GM23338 (cell line): ENCODE measurements at regions not wholly inside any gene's neighbourhood (a gene's known extent, or its start where the extent isn't known, plus 50 kb on each side); places are given as distances from the start of the nearest gene placed in this dataset.

ENCODE experiments used
- ATAC-seq: fragments of 200-7000 bp; cut with Tn5 transposase; 3 replicates; pipeline ENCODE4 v1.9.1; 2020
- DNase-seq: peaks from one replicate; pipeline ENCODE4 v3.0.0-alpha.2; 2015; ENCODE audit warnings: low spot score
- H2AFZ ChIP-seq: fragments of 200-600 bp; sonication (generic); 2 replicates; pipeline ENCODE4 v1.8.0; 2016; ENCODE audit warnings: antibody characterized with exemption, mild to moderate bottlenecking, moderate library complexity
- H3F3A ChIP-seq: fragments of 200-600 bp; sonication (generic); replicated peaks from 2 replicates; pipeline ENCODE4 v1.8.0; 2017; ENCODE audit warnings: antibody characterized with exemption, mixed run types, low read depth
- H3K27ac ChIP-seq: fragments of 200-600 bp; sonication (generic); 2 replicates; pipeline ENCODE4 v1.6.1; 2016; ENCODE audit warnings: low read depth
- H3K27me3 ChIP-seq: fragments of 200-600 bp; sonication (generic); 2 replicates; pipeline ENCODE4 v1.8.0; 2016; ENCODE audit warnings: mild to moderate bottlenecking, mixed run types, moderate library complexity; ENCODE audit not compliant: insufficient read depth
- H3K36me3 ChIP-seq: fragments of 200-600 bp; sonication (generic); 2 replicates; pipeline ENCODE4 v1.8.0; 2016; ENCODE audit warnings: mild to moderate bottlenecking; ENCODE audit not compliant: insufficient read depth
- H3K4me1 ChIP-seq: fragments of 200-600 bp; sonication (generic); 2 replicates; pipeline ENCODE4 v1.8.0; 2016; ENCODE audit warnings: mild to moderate bottlenecking, moderate library complexity; ENCODE audit not compliant: insufficient read depth
- H3K4me2 ChIP-seq: fragments of 200-600 bp; sonication (generic); 2 replicates; pipeline ENCODE4 v1.7.1; 2017; ENCODE audit warnings: mixed run types
- H3K4me3 ChIP-seq: fragments of 200-600 bp; sonication (generic); 2 replicates; pipeline ENCODE4 v1.6.1; 2016; ENCODE audit warnings: mixed run types
- H3K79me2 ChIP-seq: fragments of 200-600 bp; sonication (generic); replicated peaks from 2 replicates; pipeline ENCODE4 v1.8.0; 2017; ENCODE audit warnings: mild to moderate bottlenecking; ENCODE audit not compliant: insufficient read depth
- H3K9me2 ChIP-seq: fragments of 200-600 bp; sonication (generic); 2 replicates; pipeline ENCODE4 v1.8.0; 2017; ENCODE audit not compliant: insufficient read depth
- H4K20me1 ChIP-seq: fragments of 200-600 bp; sonication (generic); replicated peaks from 2 replicates; pipeline ENCODE4 v1.8.0; 2017; ENCODE audit warnings: mild to moderate bottlenecking; ENCODE audit not compliant: insufficient read depth
- H3K27ac Mint-ChIP-seq: 2 replicates; pipeline ENCODE4 v1.8.0; 2020; ENCODE audit warnings: inconsistent platforms, mild to moderate bottlenecking, moderate library complexity, mixed read lengths
- H3K27me3 Mint-ChIP-seq: 3 replicates; pipeline ENCODE4 v1.8.0; 2022; ENCODE audit warnings: low read depth, mild to moderate bottlenecking, moderate library complexity, mixed read lengths, inconsistent platforms; ENCODE audit not compliant: insufficient read depth, poor library complexity
- H3K36me3 Mint-ChIP-seq: 3 replicates; pipeline ENCODE4 v1.8.0; 2021; ENCODE audit warnings: low read depth, mild to moderate bottlenecking, inconsistent platforms, moderate library complexity, mixed read lengths
- H3K4me1 Mint-ChIP-seq: 3 replicates; pipeline ENCODE4 v1.8.0; 2020; ENCODE audit warnings: mild to moderate bottlenecking, inconsistent platforms, mixed read lengths
- H3K4me3 Mint-ChIP-seq: 3 replicates; pipeline ENCODE4 v1.8.0; 2021; ENCODE audit warnings: moderate library complexity, mild to moderate bottlenecking, inconsistent platforms, mixed read lengths
- H3K9me3 Mint-ChIP-seq: 3 replicates; pipeline ENCODE4 v1.8.0; 2020; ENCODE audit warnings: moderate library complexity, mild to moderate bottlenecking, inconsistent platforms, mixed read lengths
- CTCF ChIP-seq, 2 experiments: fragments of 200-600 bp in 1 of 2; sonication (generic) in 1 of 2; conservative IDR thresholded peaks; 2 replicates each; pipeline versions ENCODE4 v1.5.1 to v1.6.1; 2016 to 2017; ENCODE audit warnings: antibody characterized with exemption in 2 of 2, low read depth in 2 of 2, mild to moderate bottlenecking in 2 of 2, moderate library complexity in 1 of 2
- ETS1 ChIP-seq: IDR thresholded peaks from 2 replicates; pipeline ENCODE4 v1.6.1; 2016; ENCODE audit warnings: antibody characterized with exemption
- POLR2AphosphoS5 ChIP-seq: IDR thresholded peaks from 2 replicates; pipeline ENCODE4 v1.6.1; 2016; ENCODE audit warnings: antibody characterized with exemption, low read depth
- ZNF462 ChIP-seq: fragments of 250-450 bp; sonication (Bioruptor Pico); IDR thresholded peaks from 2 replicates; pipeline ENCODE4 v1.5.0; 2020; ENCODE audit warnings: mild to moderate bottlenecking, moderate library complexity

- Histone ChIP-seq H3F3A (0 out of 2 replicates have a peak, but pooled peaks cover 3% of the 10 kb centered on the region), H3K27me3 (no peaks in the 10 kb centered on the region), H3K9me2 (peaks cover 24% of the 10 kb centered on the region), H2AFZ (no peak overlapping the region), H3K4me1 (peaks cover 19% of the 10 kb centered on the region), H3K4me3 (no peak overlapping the region), H4K20me1 (no peaks in the 10 kb centered on the region), H3K79me2 (no peaks in the 10 kb centered on the region), H3K27ac (peak overlapping the region; percentile 39; the same call in 1 of the 2 replicates), H3K4me2 (no peak overlapping the region; the same call in none of the 2 replicates), H3K36me3 (no peaks in the 10 kb centered on the region)
- Mint-ChIP-seq H3K27me3 (peaks cover 2% of the 10 kb centered on the region), H3K4me3 (no peak overlapping the region), H3K27ac (no peak overlapping the region), H3K36me3 (no peaks in the 10 kb centered on the region), H3K4me1 (peaks cover 22% of the 10 kb centered on the region), H3K9me3 (no peaks in the 10 kb centered on the region; the same call in 2 of the 3 replicates)
- ATAC-seq (no peak; the same call in 2 of the 3 replicates), DNase-seq (peak; percentile 20)
- TF ChIP-seq ZNF462 (CRISPR knock-in tag) (no peak), POLR2AphosphoS5 (no peak)
Measured at GRCh38 chr16:79991969-79992368, 391.4 kb upstream of the MAF start.

GRCh38 chr16:79988721-79989220 lies 388.2 kb upstream of the MAF start:
- H4K20me1 ChIP-seq: no peaks in the 10 kb centered on the region
- H3K4me3 ChIP-seq: no peak overlapping the region
- H3K27ac ChIP-seq: no peak overlapping the region
- H3K27me3 Mint-ChIP-seq: peaks cover 2% of the 10 kb centered on the region
- no peak overlapping the region for H3K27ac Mint-ChIP-seq
- peaks cover 16% of the 10 kb centered on the region for H3K4me1 Mint-ChIP-seq
- no peak overlapping the region for H3K4me3 Mint-ChIP-seq
- 0 out of 2 replicates have a peak, but pooled peaks cover 3% of the 10 kb centered on the region for H3F3A ChIP-seq
- no peaks in the 10 kb centered on the region for H3K79me2 ChIP-seq
- ATAC-seq: no peak
- H2AFZ ChIP-seq: no peak overlapping the region
- H3K27me3 ChIP-seq: no peaks in the 10 kb centered on the region
- H3K9me2 ChIP-seq: peaks cover 20% of the 10 kb centered on the region; the same call in 1 of the 2 replicates
- no peaks in the 10 kb centered on the region for H3K36me3 ChIP-seq
- no peak overlapping the region for H3K4me2 ChIP-seq
- no peaks in the 10 kb centered on the region for H3K36me3 Mint-ChIP-seq
- DNase-seq: no peak
- no peaks in the 10 kb centered on the region; the same call in 2 of the 3 replicates for H3K9me3 Mint-ChIP-seq
- H3K4me1 ChIP-seq: peaks cover 11% of the 10 kb centered on the region; the same call in 1 of the 2 replicates
- TF ChIP-seq ETS1 (no peak), CTCF (conservative IDR thresholded peaks at IDR 0.05; ENCODE audit: low read depth in 2 of 2) (no peak)
